HCT116 (cell line): ENCODE measurements at regions not wholly inside any gene's neighbourhood (a gene's known extent, or its start where the extent isn't known, plus 50 kb on each side); places are given as distances from the start of the nearest gene placed in this dataset.

Experiments
- POLR2AphosphoS5 ChIP-seq: IDR thresholded peaks from 2 replicates; pipeline ENCODE4 v1.6.1; 2011; ENCODE audit warnings: mild to moderate bottlenecking, low read depth, low read length, moderate library complexity
- SRF ChIP-seq: IDR thresholded peaks from 2 replicates; pipeline ENCODE4 v1.6.1; 2012; ENCODE audit warnings: low read depth
- TCF7L2 ChIP-seq: IDR thresholded peaks from 2 replicates; pipeline ENCODE4 v1.7.0; 2011; ENCODE audit warnings: borderline replicate concordance, inconsistent platforms; ENCODE audit not compliant: insufficient read depth, insufficient read length; ENCODE audit errors: extremely low read depth
- TF ChIP-seq, protein P1 (sequence below): IDR thresholded peaks from 2 replicates; pipeline ENCODE4 v1.6.1; 2012
- TF ChIP-seq, protein P2 (sequence below): IDR thresholded peaks from 2 replicates; pipeline ENCODE4 v1.6.1; 2011; ENCODE audit warnings: mild to moderate bottlenecking, low read length, moderate library complexity; ENCODE audit not compliant: insufficient replicate concordance; ENCODE audit errors: extremely low read depth

DNA sequence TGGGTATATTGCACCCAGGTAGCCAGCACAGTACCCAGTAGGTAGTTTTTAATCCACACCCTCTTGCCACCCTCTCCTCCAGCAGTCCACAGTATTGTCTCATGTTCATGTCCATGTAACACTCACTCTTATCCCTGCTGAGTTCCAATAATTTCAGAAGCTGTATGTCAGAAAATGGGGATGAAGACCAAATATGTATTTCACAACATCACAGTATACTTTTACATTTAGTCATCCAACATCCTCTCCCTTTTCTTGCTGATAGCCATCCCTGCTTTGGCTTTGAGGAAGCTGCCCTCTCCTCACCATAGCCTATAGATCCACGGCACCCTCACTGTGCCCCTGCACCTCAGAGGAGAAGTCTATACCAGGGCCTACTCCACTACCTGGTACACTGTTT is 126.0 kb upstream of the LDB2 start:
- no peak for TF ChIP-seq TCF7L2
- TF ChIP-seq POLR2AphosphoS5, result no peak
- TF ChIP-seq, protein P1, sequence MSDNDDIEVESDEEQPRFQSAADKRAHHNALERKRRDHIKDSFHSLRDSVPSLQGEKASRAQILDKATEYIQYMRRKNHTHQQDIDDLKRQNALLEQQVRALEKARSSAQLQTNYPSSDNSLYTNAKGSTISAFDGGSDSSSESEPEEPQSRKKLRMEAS, result no peak
- TF ChIP-seq, protein P2, sequence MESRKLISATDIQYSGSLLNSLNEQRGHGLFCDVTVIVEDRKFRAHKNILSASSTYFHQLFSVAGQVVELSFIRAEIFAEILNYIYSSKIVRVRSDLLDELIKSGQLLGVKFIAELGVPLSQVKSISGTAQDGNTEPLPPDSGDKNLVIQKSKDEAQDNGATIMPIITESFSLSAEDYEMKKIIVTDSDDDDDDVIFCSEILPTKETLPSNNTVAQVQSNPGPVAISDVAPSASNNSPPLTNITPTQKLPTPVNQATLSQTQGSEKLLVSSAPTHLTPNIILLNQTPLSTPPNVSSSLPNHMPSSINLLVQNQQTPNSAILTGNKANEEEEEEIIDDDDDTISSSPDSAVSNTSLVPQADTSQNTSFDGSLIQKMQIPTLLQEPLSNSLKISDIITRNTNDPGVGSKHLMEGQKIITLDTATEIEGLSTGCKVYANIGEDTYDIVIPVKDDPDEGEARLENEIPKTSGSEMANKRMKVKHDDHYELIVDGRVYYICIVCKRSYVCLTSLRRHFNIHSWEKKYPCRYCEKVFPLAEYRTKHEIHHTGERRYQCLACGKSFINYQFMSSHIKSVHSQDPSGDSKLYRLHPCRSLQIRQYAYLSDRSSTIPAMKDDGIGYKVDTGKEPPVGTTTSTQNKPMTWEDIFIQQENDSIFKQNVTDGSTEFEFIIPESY, result no peak
- no peak for TF ChIP-seq SRF
